ENCODE measurements at regions not wholly inside any gene's neighbourhood (a gene's known extent, or its start where the extent isn't known, plus 50 kb on each side); places are given as distances from the start of the nearest gene placed in this dataset.

- H3K4me2 ChIP-seq (ENCODE audit: low read length) = peak overlapping the region; percentile 39
- H3K27me3 ChIP-seq (ENCODE audit: control insufficient read depth, insufficient read depth, low read length) = no peaks in the 10 kb centered on the region
- no peak overlapping the region for H3K4me3 ChIP-seq (ENCODE audit: low read length)
- no peaks in the 10 kb centered on the region for H3K36me3 ChIP-seq (ENCODE audit: insufficient read depth, low read length)
- no peak overlapping the region for H3K9ac ChIP-seq (ENCODE audit: low read depth, low read length)
- peaks cover 19% of the 10 kb centered on the region for H3K4me1 ChIP-seq (ENCODE audit: control insufficient read depth, insufficient read depth, low read length)
- H3K9me3 ChIP-seq (replicated peaks; ENCODE audit: low read length) = no peaks in the 10 kb centered on the region
Observed at GRCh38 chr16:79687249-79688130, 87.0 kb upstream of the MAF start.

- Histone ChIP-seq H3K9ac (ENCODE audit: low read depth, low read length) (no peak overlapping the region), H3K36me3 (ENCODE audit: insufficient read depth, low read length) (no peaks in the 10 kb centered on the region), H3K4me2 (ENCODE audit: low read length) (no peak overlapping the region), H3K27me3 (ENCODE audit: control insufficient read depth, insufficient read depth, low read length) (no peaks in the 10 kb centered on the region), H3K4me1 (ENCODE audit: control insufficient read depth, insufficient read depth, low read length) (peaks cover 19% of the 10 kb centered on the region), H3K9me3 (replicated peaks; ENCODE audit: low read length) (no peaks in the 10 kb centered on the region), H3K4me3 (ENCODE audit: low read length) (no peak overlapping the region)
Observed at GRCh38 chr16:79685871-79686270, 85.3 kb upstream of the MAF start.

- Histone ChIP-seq H3K36me3 (ENCODE audit: insufficient read depth, low read length) (no peaks in the 10 kb centered on the region), H3K4me3 (ENCODE audit: low read length) (no peak overlapping the region), H3K27me3 (ENCODE audit: control insufficient read depth, insufficient read depth, low read length) (no peaks in the 10 kb centered on the region), H3K9me3 (replicated peaks; ENCODE audit: low read length) (no peaks in the 10 kb centered on the region), H3K4me1 (ENCODE audit: control insufficient read depth, insufficient read depth, low read length) (peaks cover 3% of the 10 kb centered on the region), H3K4me2 (ENCODE audit: low read length) (no peak overlapping the region), H3K9ac (ENCODE audit: low read depth, low read length) (no peak overlapping the region)
Observed at GRCh38 chr16:79679334-79679733, 78.8 kb upstream of the MAF start.

- no peaks in the 10 kb centered on the region for H3K36me3 ChIP-seq (ENCODE audit: insufficient read depth, low read length)
- peaks cover 3% of the 10 kb centered on the region for H3K4me1 ChIP-seq (ENCODE audit: control insufficient read depth, insufficient read depth, low read length)
- H3K4me3 ChIP-seq (ENCODE audit: low read length) = no peak overlapping the region
- H3K4me2 ChIP-seq (ENCODE audit: low read length) = no peak overlapping the region
- H3K9me3 ChIP-seq (replicated peaks; ENCODE audit: low read length) = no peaks in the 10 kb centered on the region
- H3K27me3 ChIP-seq (ENCODE audit: control insufficient read depth, insufficient read depth, low read length) = no peaks in the 10 kb centered on the region
- no peak overlapping the region for H3K9ac ChIP-seq (ENCODE audit: low read depth, low read length)
Observed at GRCh38 chr16:79677799-79678530, 77.4 kb upstream of the MAF start.

GRCh38 chr16:79673635-79674034 is 73.1 kb upstream of the MAF start:
- Histone ChIP-seq H3K9me3 (replicated peaks; ENCODE audit: low read length) (no peaks in the 10 kb centered on the region), H3K4me3 (ENCODE audit: low read length) (no peak overlapping the region), H3K4me2 (ENCODE audit: low read length) (no peak overlapping the region), H3K27me3 (ENCODE audit: control insufficient read depth, insufficient read depth, low read length) (no peaks in the 10 kb centered on the region), H3K4me1 (ENCODE audit: control insufficient read depth, insufficient read depth, low read length) (peaks cover 3% of the 10 kb centered on the region), H3K9ac (ENCODE audit: low read depth, low read length) (no peak overlapping the region), H3K36me3 (ENCODE audit: insufficient read depth, low read length) (no peaks in the 10 kb centered on the region)

GRCh38 chr16:79672524-79672923 is 72.0 kb upstream of the MAF start:
- H3K9me3 ChIP-seq (replicated peaks; ENCODE audit: low read length) = no peaks in the 10 kb centered on the region
- no peak overlapping the region for H3K4me2 ChIP-seq (ENCODE audit: low read length)
- H3K4me1 ChIP-seq (ENCODE audit: control insufficient read depth, insufficient read depth, low read length) = no peaks in the 10 kb centered on the region

GRCh38 chr16:79668502-79668901 is 68.0 kb upstream of the MAF start:
- H3K36me3 ChIP-seq (ENCODE audit: insufficient read depth, low read length) = no peaks in the 10 kb centered on the region
- peaks cover 10% of the 10 kb centered on the region for H3K27me3 ChIP-seq (ENCODE audit: control insufficient read depth, insufficient read depth, low read length)
- H3K4me1 ChIP-seq (ENCODE audit: control insufficient read depth, insufficient read depth, low read length) = no peaks in the 10 kb centered on the region
- no peak overlapping the region for H3K4me3 ChIP-seq (ENCODE audit: low read length)
- no peaks in the 10 kb centered on the region for H3K9me3 ChIP-seq (replicated peaks; ENCODE audit: low read length)
- H3K4me2 ChIP-seq (ENCODE audit: low read length) = no peak overlapping the region
- no peak overlapping the region for H3K9ac ChIP-seq (ENCODE audit: low read depth, low read length)

More at GRCh38 chr16:79672524-79672923, 72.0 kb upstream of the MAF start:
- no peak overlapping the region for H3K4me3 ChIP-seq (ENCODE audit: low read length)
- H3K9ac ChIP-seq (ENCODE audit: low read depth, low read length) = no peak overlapping the region
- H3K36me3 ChIP-seq (ENCODE audit: insufficient read depth, low read length) = no peaks in the 10 kb centered on the region
- H3K27me3 ChIP-seq (ENCODE audit: control insufficient read depth, insufficient read depth, low read length) = no peaks in the 10 kb centered on the region

- no peak overlapping the region for H3K4me3 ChIP-seq (ENCODE audit: low read length)
- no peaks in the 10 kb centered on the region for H3K36me3 ChIP-seq (ENCODE audit: insufficient read depth, low read length)
- peaks cover 14% of the 10 kb centered on the region for H3K27me3 ChIP-seq (ENCODE audit: control insufficient read depth, insufficient read depth, low read length)
- no peak overlapping the region for H3K9ac ChIP-seq (ENCODE audit: low read depth, low read length)
- no peaks in the 10 kb centered on the region for H3K9me3 ChIP-seq (replicated peaks; ENCODE audit: low read length)
- H3K4me1 ChIP-seq (ENCODE audit: control insufficient read depth, insufficient read depth, low read length) = no peaks in the 10 kb centered on the region
- H3K4me2 ChIP-seq (ENCODE audit: low read length) = no peak overlapping the region
Observed at GRCh38 chr16:79665970-79666369, 65.4 kb upstream of the MAF start.

GRCh38 chr16:79664407-79664806 is 63.9 kb upstream of the MAF start:
- no peaks in the 10 kb centered on the region for H3K36me3 ChIP-seq (ENCODE audit: insufficient read depth, low read length)
- no peak overlapping the region for H3K4me2 ChIP-seq (ENCODE audit: low read length)
- H3K4me1 ChIP-seq (ENCODE audit: control insufficient read depth, insufficient read depth, low read length) = no peaks in the 10 kb centered on the region
- no peak overlapping the region for H3K4me3 ChIP-seq (ENCODE audit: low read length)
- peaks cover 18% of the 10 kb centered on the region for H3K27me3 ChIP-seq (ENCODE audit: control insufficient read depth, insufficient read depth, low read length)
- no peak overlapping the region for H3K9ac ChIP-seq (ENCODE audit: low read depth, low read length)
- H3K9me3 ChIP-seq (replicated peaks; ENCODE audit: low read length) = no peaks in the 10 kb centered on the region

- H3K4me1 ChIP-seq (ENCODE audit: control insufficient read depth, insufficient read depth, low read length) = peaks cover 9% of the 10 kb centered on the region
Observed at GRCh38 chr16:79662669-79663313, 62.3 kb upstream of the MAF start.

GRCh38 chr16:79662122-79662521 is 61.6 kb upstream of the MAF start:
- Histone ChIP-seq H3K27me3 (ENCODE audit: control insufficient read depth, insufficient read depth, low read length) (peaks cover 18% of the 10 kb centered on the region), H3K4me1 (ENCODE audit: control insufficient read depth, insufficient read depth, low read length) (peaks cover 12% of the 10 kb centered on the region), H3K9ac (ENCODE audit: low read depth, low read length) (no peak overlapping the region), H3K9me3 (replicated peaks; ENCODE audit: low read length) (no peaks in the 10 kb centered on the region), H3K4me3 (ENCODE audit: low read length) (no peak overlapping the region), H3K4me2 (ENCODE audit: low read length) (no peak overlapping the region), H3K36me3 (ENCODE audit: insufficient read depth, low read length) (no peaks in the 10 kb centered on the region)

More at GRCh38 chr16:79662669-79663313, 62.3 kb upstream of the MAF start:
- Histone ChIP-seq H3K36me3 (ENCODE audit: insufficient read depth, low read length) (no peaks in the 10 kb centered on the region), H3K4me3 (ENCODE audit: low read length) (no peak overlapping the region), H3K9ac (ENCODE audit: low read depth, low read length) (no peak overlapping the region), H3K4me2 (ENCODE audit: low read length) (no peak overlapping the region), H3K9me3 (replicated peaks; ENCODE audit: low read length) (no peaks in the 10 kb centered on the region), H3K27me3 (ENCODE audit: control insufficient read depth, insufficient read depth, low read length) (peaks cover 18% of the 10 kb centered on the region)
